SKM-1 (cell line): ENCODE measurements at regions not wholly inside any gene's neighbourhood (a gene's known extent, or its start where the extent isn't known, plus 50 kb on each side); places are given as distances from the start of the nearest gene placed in this dataset.

Experiments used
- DNase-seq: peaks from one replicate; lab custom pipeline; 2025; ENCODE audit not compliant: unreplicated experiment; lab: John Stamatoyannopoulos, UW

GRCh38 chr7:109261781-109262180, 692.1 kb downstream of the DNAJB9 start:
- DNase-seq, result no peak

DNA sequence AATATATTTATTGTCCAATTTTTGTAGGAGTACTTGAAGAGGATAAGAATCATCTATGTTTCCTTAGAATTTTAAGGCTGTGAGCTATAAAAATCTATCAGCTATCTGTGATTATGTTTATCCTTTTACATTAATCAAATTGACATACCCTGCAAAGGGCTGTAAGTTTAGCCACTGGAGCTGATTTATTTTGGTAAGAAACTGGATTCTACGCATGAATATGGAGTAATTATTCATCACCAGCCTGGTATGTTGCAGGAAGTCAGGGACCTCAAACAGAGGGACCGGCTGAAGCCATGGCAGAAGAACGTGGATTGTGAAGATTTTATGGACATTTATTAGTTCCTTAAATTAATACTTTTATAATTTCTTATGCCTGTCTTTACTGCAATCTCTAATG, 696.9 kb downstream of the DNAJB9 start:
- no peak for DNase-seq

- DNase-seq, result no peak
These were observed 706.7 kb downstream of the DNAJB9 start for GRCh38 chr7:109276348-109276747.

GRCh38 chr7:109282726-109283125, 713.1 kb downstream of the DNAJB9 start:
- DNase-seq, result no peak

DNA sequence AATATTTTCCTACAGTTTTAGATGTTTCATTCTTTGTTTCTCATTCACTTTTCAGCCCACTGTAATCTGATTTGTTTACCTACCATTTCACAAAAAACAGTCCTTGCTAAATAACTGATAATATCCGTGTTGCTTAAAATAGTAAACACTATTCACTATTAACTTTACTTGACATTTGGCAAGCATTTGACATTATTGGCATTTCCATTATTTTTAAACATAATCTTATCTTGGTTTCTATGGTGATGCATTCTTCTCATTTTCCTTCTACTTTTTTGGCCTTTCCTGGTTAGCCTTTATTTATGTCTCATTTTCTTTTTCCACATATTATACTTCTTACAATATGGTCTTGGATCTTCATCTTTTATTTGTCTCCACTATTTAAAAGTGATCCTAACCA, 715.3 kb downstream of the DNAJB9 start:
- no peak for DNase-seq

DNA sequence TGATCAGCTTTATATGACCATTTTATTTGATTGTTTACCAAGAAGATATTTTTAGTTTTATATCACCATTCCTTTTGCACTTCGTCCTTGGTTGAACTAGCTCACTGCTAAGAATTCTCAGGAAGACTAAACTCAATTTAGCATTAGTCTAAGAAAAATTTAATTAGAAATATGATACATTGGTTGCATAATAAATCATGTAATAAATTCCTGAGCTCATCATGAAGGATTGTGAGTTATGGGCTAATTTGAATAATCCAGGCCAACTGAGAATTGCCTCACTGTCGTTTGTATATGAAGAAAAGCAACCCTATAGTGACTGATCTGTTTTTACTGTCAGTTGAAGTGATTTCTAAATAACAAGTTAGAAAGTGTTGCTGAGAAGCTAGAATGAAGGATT, 725.5 kb downstream of the DNAJB9 start:
- DNase-seq, result no peak

DNA sequence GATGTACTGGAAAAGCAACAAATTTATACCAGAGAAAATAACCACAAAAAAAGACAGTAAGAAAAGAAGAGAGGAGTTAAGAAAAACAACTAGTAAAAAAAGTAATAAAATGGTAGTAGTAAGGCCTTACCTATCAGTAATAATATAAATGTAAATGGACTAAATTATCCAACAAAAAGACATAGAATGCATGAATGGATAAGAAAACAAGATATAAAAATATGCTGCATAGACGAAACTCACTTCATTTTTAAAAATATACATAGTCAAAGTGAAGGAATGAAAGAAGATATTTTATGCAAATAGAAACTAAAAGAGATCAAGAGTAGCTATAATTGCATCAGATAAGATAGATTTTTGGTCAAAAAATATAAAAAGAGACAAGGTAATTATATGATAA, 739.1 kb downstream of the DNAJB9 start:
- no peak for DNase-seq

GRCh38 chr7:109309790-109310189, 740.1 kb downstream of the DNAJB9 start:
- DNase-seq, result no peak

DNA sequence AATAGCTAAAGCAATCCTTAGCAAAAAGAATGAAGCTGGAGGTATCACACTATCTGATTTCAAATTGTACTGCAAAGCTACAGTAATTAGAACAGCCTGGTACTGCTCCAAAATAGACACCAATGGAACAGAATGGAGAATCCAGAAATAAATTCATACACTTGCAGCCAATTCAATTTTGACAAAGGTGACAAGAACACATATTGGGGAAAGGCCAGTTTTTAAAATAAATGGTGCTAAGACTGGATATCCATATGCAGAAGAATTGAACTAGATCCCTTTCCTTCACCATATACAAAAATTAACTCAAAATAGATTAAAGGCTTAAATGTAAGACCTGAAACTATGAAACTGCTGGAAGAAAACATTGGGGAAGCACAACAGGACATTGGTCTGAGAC, 748.5 kb downstream of the DNAJB9 start:
- no peak for DNase-seq

DNA sequence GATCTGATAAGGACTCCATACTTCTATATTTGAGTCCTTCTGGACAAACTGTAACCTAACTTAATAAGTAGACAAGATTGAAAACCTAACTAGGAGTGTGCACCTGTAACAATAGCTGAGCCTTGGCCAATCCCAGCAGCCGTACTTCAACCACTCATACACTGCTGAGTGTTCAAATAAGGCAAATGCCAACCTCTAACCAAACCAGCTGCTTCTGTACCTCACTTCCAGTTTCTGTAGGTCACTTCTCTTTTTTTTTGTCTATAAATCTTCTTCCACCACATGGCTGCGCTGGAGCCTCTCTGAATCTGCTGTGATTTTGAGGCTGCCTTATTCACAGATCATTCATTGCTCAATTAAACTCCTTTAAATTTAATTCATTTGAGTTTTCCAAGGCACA, 753.2 kb downstream of the DNAJB9 start:
- no peak for DNase-seq

DNA sequence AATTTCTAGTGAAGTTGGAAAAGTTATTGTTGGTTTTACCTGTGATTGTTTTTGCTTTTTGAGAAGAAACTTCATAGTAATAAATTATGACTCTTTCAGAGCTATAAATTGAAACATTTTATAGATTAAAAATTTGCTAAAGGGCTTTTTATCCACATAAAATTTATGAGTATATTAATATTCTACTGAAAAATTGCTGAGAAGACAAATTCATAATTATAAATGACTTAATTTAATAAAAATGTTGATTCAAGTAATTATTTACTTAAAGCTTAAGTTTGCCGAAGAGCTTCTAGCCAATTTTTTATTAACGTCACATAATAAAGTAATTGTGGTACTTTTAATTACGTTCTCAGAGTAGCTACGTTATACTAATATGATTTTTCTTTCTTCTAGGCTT, 761.7 kb downstream of the DNAJB9 start:
- no peak for DNase-seq

- DNase-seq, result no peak
These were observed 766.3 kb downstream of the DNAJB9 start for GRCh38 chr7:109335951-109336350.

DNA sequence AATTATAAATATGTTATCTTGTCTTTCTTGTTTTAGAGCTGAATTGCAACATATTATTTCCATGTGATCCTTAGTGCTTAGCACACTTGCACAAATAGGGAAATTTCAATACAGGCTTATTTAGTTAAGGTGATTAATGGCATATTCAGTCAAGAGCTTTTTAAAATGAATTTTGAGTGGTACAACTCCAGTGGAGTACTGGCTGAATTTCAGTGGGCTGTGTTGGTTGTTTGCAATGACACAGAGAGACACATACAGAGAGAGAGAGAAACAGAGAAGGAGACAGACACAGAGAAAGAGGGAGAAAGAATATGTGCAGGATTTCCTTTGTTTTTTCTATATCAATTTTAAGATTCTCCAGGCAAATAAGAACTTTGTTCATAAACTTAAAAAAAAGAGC, 766.9 kb downstream of the DNAJB9 start:
- no peak for DNase-seq

DNA sequence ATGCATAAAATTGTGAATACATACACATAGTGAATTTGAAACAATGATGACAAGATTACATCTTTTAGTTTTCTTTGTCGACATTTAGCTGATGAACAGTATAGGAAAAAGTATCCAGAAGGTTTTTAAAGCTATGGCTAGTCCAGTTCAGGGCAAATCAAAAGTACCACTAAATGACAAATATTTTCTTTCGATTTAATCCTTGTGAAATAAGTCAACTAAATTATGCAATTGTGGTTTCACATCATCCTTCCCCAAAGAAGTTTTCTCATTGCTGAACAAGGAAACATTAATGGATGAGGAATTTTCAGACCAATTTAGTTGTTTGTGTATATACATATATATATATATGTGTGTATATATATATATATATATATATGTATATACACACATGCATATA, 774.0 kb downstream of the DNAJB9 start:
- DNase-seq, result no peak

DNA sequence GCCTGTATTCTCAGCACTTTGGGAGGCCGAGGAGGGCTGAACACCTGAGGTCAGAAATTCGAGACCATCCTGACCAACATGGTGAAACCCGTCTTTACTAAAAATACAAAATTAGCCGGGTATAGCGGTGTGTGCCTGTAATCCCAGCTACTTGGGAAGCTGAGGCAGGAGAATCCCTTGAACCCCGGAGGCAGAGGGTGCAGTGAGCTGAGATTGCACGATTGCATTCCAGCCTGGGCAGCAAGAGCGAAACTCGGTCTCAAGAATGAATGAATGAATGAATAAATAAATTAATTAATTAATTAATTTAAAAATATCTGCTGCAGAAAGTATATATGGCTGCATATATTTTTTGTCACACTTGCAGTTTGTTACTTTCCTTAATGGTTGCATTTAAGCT, 781.8 kb downstream of the DNAJB9 start:
- DNase-seq, result no peak

GRCh38 chr7:109354000-109354399, 784.3 kb downstream of the DNAJB9 start:
- DNase-seq, result no peak

DNA sequence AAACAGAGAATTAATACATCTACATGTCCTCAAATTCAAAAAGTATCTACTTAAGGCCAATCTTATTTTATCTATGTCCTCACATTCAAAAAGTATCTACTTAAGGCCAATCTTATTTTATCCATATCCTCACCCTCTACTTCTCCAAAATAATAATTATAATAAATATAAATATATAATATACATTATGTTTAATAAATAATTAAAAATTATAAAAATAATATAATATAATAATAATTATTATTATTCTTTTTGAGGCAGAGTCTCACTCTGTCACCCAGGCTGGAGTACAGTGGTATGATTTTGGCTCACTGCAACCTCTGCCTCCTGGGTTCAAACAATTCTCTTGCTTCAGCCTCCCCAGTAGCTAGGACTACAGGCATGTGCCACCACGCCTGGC, 784.9 kb downstream of the DNAJB9 start:
- no peak for DNase-seq

- DNase-seq, result no peak
These were observed 806.1 kb downstream of the DNAJB9 start for GRCh38 chr7:109375823-109376222.

- no peak for DNase-seq
These were observed 806.9 kb downstream of the DNAJB9 start for GRCh38 chr7:109376576-109376975.

DNA sequence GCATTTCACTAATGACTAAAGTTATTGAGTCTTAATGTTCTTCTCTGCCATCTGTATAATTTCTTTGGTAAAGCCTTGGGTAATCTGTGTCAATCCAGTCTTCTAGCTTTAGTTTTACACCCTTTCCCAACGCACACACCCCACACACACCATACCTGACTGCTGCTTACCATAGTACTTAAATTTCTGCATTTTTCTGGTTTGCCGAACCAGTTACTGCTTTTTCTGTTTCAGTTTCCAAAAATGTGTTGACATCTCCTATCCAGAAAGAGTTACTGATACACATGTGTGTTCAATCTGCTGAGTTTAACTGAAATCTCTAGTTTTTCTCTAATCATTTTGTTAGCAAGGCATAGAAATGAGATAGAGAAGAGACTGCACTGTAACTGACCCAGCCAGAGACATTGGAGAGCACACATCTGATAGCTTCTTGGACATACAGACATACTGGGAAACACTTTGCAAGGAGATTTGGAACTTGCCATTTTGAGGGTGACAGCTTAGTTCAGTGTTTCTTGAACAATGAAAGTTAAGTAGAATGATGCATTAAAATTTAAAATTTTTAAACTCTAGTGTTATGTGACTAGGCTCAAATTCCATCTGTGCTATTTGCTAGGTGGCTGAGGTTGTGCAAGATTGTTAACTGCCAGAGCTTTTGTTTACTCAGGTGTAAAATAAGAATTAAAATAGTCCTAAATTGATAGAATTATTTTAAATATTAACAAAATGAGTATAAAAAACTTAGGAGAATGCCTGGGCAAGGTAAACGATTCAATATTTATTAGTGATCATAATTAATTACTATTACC, 807.6 kb downstream of the DNAJB9 start:
- DNase-seq, result no peak

DNA sequence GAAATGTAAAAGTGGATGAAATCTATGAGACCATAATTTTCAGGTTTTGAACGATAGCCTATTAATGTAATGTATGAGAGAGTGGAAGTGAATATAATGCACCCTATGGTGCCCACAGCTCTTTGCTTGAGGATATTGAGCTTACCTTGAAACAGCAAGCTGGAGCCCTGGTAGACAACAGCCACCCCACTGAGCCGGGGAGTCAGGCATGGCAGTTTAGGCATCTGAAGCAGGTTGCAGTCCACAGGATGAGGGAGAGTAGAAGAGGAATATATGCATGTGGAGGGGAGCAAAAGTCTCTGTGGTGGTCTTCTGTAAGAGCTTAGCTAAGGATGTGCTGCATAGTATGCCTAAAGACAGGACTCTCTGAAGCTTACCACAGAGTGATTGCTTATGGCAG, 817.3 kb downstream of the DNAJB9 start:
- DNase-seq, result no peak

DNA sequence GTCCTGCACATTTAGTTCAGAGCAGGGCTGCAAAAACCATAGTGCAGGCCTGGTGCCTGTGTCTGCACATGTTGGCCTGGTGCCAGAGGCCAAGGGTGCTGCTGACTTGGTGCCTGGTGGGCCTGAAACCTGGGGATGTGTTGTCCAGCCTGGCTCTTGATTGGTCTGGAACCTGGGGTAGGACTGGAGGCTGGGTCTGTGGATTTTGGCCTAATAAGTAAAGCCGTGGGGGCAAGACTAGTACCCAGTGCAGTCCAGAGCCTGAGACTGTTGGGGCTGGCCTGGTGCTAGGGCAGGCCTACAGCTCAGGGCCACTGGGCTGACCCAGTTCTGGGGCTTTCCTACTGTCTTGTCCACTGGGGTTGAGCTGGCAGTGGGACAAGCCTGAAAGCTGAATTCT, 817.9 kb downstream of the DNAJB9 start:
- no peak for DNase-seq

DNA sequence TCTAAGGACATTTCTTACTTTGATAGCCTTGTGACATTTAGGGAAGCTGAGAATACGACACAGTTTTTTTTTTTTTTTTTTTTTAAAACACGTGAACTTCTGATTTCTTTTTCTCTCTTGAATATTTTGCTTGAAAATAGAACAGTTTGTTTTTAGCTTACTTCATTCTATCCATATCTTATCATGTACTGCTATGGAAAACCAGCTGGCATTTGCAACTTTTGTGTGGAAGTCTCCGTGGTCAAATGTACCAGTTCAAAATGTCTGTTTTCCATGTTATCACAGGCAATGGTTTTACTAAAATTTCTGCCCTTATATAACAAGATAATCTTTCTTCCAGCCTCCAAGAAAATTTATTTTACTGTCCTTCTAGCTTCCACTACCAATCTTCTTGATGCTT, 821.6 kb downstream of the DNAJB9 start:
- DNase-seq, result no peak
